Trophoblast cell (in vitro differentiated cells and primary cell): ENCODE measurements at regions not wholly inside any gene's neighbourhood (a gene's known extent, or its start where the extent isn't known, plus 50 kb on each side); places are given as distances from the start of the nearest gene placed in this dataset.

Source experiments
- DNase-seq, 2 donors: peaks; one replicate each; pipeline ENCODE4 v3.0.0-alpha.2; 2016
- H2AFZ ChIP-seq: 2 replicates; pipeline ENCODE4 v1.6.1; 2013; ENCODE audit warnings: low read length, moderate library complexity, mild to moderate bottlenecking; ENCODE audit not compliant: insufficient read depth, poor library complexity
- H2AK5ac ChIP-seq: 2 replicates; pipeline ENCODE4 v1.6.1; 2013; ENCODE audit warnings: mild to moderate bottlenecking, low read length
- H2BK120ac ChIP-seq: 2 replicates; pipeline ENCODE4 v1.6.1; 2013; ENCODE audit warnings: low read length, mild to moderate bottlenecking, moderate library complexity; ENCODE audit not compliant: insufficient read depth, poor library complexity
- H2BK12ac ChIP-seq: 2 replicates; pipeline ENCODE4 v1.6.1; 2013; ENCODE audit warnings: mild to moderate bottlenecking, low read length, moderate library complexity
- H2BK5ac ChIP-seq: 2 replicates; pipeline ENCODE4 v1.6.1; 2013; ENCODE audit warnings: low read length, low read depth, moderate library complexity, mild to moderate bottlenecking; ENCODE audit not compliant: poor library complexity
- H3K14ac ChIP-seq: 2 replicates; pipeline ENCODE4 v1.6.1; 2013; ENCODE audit warnings: mild to moderate bottlenecking, low read length
- H3K18ac ChIP-seq: 2 replicates; pipeline ENCODE4 v1.6.1; 2013; ENCODE audit warnings: mild to moderate bottlenecking, low read length
- H3K23ac ChIP-seq: 2 replicates; pipeline ENCODE4 v1.6.1; 2013; ENCODE audit warnings: low read length
- H3K27ac ChIP-seq: 2 replicates; pipeline ENCODE4 v1.5.1; 2013; ENCODE audit warnings: low read depth, mild to moderate bottlenecking, inconsistent platforms, low read length, moderate library complexity
- H3K27me3 ChIP-seq: 2 replicates; pipeline ENCODE4 v1.6.1; 2013; ENCODE audit warnings: inconsistent platforms, mild to moderate bottlenecking, low read length, moderate library complexity; ENCODE audit not compliant: insufficient read depth
- H3K36me3 ChIP-seq, 2 experiments: 1 replicate in 1 of 2; 2 replicates in 1 of 2; pipeline ENCODE4 v1.6.1; 2013; ENCODE audit warnings: low read length in 2 of 2, mild to moderate bottlenecking in 2 of 2, moderate library complexity in 1 of 2; ENCODE audit not compliant: insufficient read depth in 2 of 2, control insufficient read depth in 1 of 2
- H3K4ac ChIP-seq: 2 replicates; pipeline ENCODE4 v1.6.1; 2013; ENCODE audit warnings: low read depth, mild to moderate bottlenecking, low read length, moderate library complexity
- H3K4me1 ChIP-seq, 2 experiments: 1 replicate in 1 of 2; 2 replicates in 1 of 2; pipeline ENCODE4 v1.6.1; 2013; ENCODE audit warnings: low read length in 2 of 2, mild to moderate bottlenecking in 2 of 2, moderate library complexity in 1 of 2; ENCODE audit not compliant: insufficient read depth in 2 of 2, control insufficient read depth in 1 of 2
- H3K4me2 ChIP-seq: 2 replicates; pipeline ENCODE4 v1.6.1; 2013; ENCODE audit warnings: inconsistent platforms, mild to moderate bottlenecking, low read length, moderate library complexity
- H3K4me3 ChIP-seq: 2 replicates; pipeline ENCODE4 v1.5.1; 2013; ENCODE audit warnings: mild to moderate bottlenecking, low read depth, low read length, inconsistent platforms
- H3K79me1 ChIP-seq: one replicate; pipeline ENCODE4 v1.6.1; 2013; ENCODE audit warnings: low read length
- H3K79me2 ChIP-seq: 2 replicates; pipeline ENCODE4 v1.6.1; 2013; ENCODE audit warnings: low read length, mild to moderate bottlenecking; ENCODE audit not compliant: control insufficient read depth, insufficient read depth, poor library complexity
- H3K9ac ChIP-seq: 2 replicates; pipeline ENCODE4 v1.6.1; 2013; ENCODE audit warnings: mild to moderate bottlenecking, low read length
- H3K9me3 ChIP-seq: 2 replicates; pipeline ENCODE4 v1.6.1; 2013; ENCODE audit warnings: low read depth, mild to moderate bottlenecking, control low read depth, inconsistent platforms, low read length; ENCODE audit not compliant: insufficient read depth
- H4K12ac ChIP-seq: 2 replicates; pipeline ENCODE4 v1.6.1; 2013; ENCODE audit warnings: low read depth, mild to moderate bottlenecking, low read length, moderate library complexity
- H4K8ac ChIP-seq: 2 replicates; pipeline ENCODE4 v1.6.1; 2013; ENCODE audit warnings: low read depth, mild to moderate bottlenecking, low read length, moderate library complexity
- H4K91ac ChIP-seq: one replicate; pipeline ENCODE4 v1.6.1; 2013; ENCODE audit warnings: low read depth, mild to moderate bottlenecking, low read length, moderate library complexity
- WGBS: extraction: QIAGEN DNeasy Blood & Tissue Kit; methylation state at CpG from one replicate; pipeline ENCODE4 v1.1.7; 2013; ENCODE audit warnings: missing lambda C conversion rate; ENCODE audit not compliant: insufficient read length, insufficient coverage; ENCODE audit errors: extremely low coverage; 5-methylcytosine and 5-hydroxymethylcytosine counted together

DNA sequence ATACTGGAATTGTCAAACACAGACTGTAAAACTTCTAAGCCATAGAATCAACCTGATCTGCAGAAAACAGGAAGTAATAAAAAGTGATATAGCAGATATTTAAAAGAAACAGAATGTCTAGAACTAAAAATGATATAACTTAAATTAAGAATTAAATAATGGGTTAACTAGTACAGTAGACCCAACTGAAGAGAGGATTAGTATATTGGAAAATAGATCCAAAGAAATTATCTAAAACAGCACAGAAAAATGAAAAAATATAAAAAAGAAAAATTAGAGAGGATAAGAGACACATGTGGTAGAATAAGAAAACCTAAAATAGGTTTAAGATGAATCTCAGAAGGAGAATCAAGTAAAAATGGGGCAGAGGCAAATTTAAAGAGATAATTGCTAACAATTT lies 219.9 kb downstream of the SEMA6A start:
- Histone ChIP-seq H3K79me1 (no peaks in the 10 kb centered on the region), H4K91ac (no peak overlapping the region), H2AFZ (no peak overlapping the region), H3K4me3 (no peak overlapping the region), H3K4me2 (no peak overlapping the region), H3K9ac (no peak overlapping the region), H3K14ac (no peak overlapping the region), H2BK120ac (no peak overlapping the region), H3K27ac (no peak overlapping the region), H4K8ac (no peak overlapping the region), H3K18ac (no peak overlapping the region), H2BK5ac (no peak overlapping the region), H3K23ac (no peak overlapping the region), H3K27me3 (no peaks in the 10 kb centered on the region), H2AK5ac (no peak overlapping the region), H4K12ac (no peak overlapping the region), H3K36me3 (no peaks in the 10 kb centered on the region), H3K79me2 (no peaks in the 10 kb centered on the region), H3K4ac (no peak overlapping the region), H3K4me1 (no peaks in the 10 kb centered on the region), H2BK12ac (no peak overlapping the region), H3K9me3 (no peaks in the 10 kb centered on the region)
- DNase-seq = no peak

DNA sequence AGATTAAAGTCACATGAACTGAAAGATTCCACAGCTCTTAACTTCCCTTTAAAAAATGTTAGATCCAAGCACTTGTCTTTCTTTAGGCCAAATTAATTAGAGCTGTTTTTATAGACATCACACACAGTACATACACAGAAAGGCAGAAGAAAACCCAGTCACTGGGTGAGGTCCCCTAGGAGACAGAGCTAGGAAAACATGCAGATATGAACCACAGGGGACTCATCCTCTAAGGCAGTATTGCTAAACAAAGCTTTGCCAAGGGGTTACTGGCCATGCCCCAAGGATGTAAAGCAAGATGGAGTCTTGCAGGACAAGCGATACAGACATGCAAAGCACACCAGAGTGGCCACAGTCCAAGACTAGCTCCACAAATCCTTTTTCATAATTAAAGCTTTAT lies 227.0 kb downstream of the SEMA6A start:
- no peak overlapping the region for H3K4me2 ChIP-seq
- WGBS = no CpG with 5 or more reads among the region's 1 CpG
- H3K4ac ChIP-seq = no peak overlapping the region
- no peak overlapping the region for H2BK12ac ChIP-seq
- no peak overlapping the region for H3K27ac ChIP-seq
- H3K79me1 ChIP-seq = no peaks in the 10 kb centered on the region
- H3K36me3 ChIP-seq = peaks cover 0 to 2% of the 10 kb centered on the region in 2 experiments
- H4K8ac ChIP-seq = no peak overlapping the region
- H3K14ac ChIP-seq = no peak overlapping the region
- no peak overlapping the region for H3K18ac ChIP-seq
- no peak overlapping the region for H3K23ac ChIP-seq
- no peak overlapping the region for H3K9ac ChIP-seq
- H2BK120ac ChIP-seq = no peak overlapping the region
- no peak overlapping the region for H2AK5ac ChIP-seq
- no peak overlapping the region for H2BK5ac ChIP-seq
- peaks cover 3% of the 10 kb centered on the region for H3K9me3 ChIP-seq
- H2AFZ ChIP-seq = no peak overlapping the region
- H4K91ac ChIP-seq = no peak overlapping the region
- no peaks in the 10 kb centered on the region for H3K27me3 ChIP-seq
- DNase-seq = no peak
- no peaks in the 10 kb centered on the region for H3K4me1 ChIP-seq
- no peaks in the 10 kb centered on the region for H3K79me2 ChIP-seq
- H4K12ac ChIP-seq = no peak overlapping the region
- no peak overlapping the region for H3K4me3 ChIP-seq

- Histone ChIP-seq H3K9ac (no peak overlapping the region), H3K23ac (no peak overlapping the region), H2AK5ac (no peak overlapping the region), H3K4me3 (no peak overlapping the region), H4K12ac (no peak overlapping the region), H2BK5ac (no peak overlapping the region), H4K8ac (no peak overlapping the region), H3K14ac (no peak overlapping the region), H3K27me3 (no peaks in the 10 kb centered on the region), H3K4ac (no peak overlapping the region), H3K27ac (no peak overlapping the region), H2BK12ac (no peak overlapping the region), H3K9me3 (peaks cover 3% of the 10 kb centered on the region), H3K4me1 (no peaks in the 10 kb centered on the region), H2BK120ac (no peak overlapping the region), H3K79me1 (no peaks in the 10 kb centered on the region), H3K79me2 (no peaks in the 10 kb centered on the region), H4K91ac (no peak overlapping the region), H3K4me2 (no peak overlapping the region), H3K18ac (no peak overlapping the region), H3K36me3 (peaks cover 0 to 2% of the 10 kb centered on the region in 2 experiments), H2AFZ (no peak overlapping the region)
- DNase-seq = no peak
- WGBS = no CpG with 5 or more reads among the region's 4 CpGs
Observed at GRCh38 chr5:116343961-116344360, 230.7 kb downstream of the SEMA6A start.
